ENCODE measurements at regions not wholly inside any gene's neighbourhood (a gene's known extent, or its start where the extent isn't known, plus 50 kb on each side); places are given as distances from the start of the nearest gene placed in this dataset.
"Not testable (repeated sequence)": the region's sequence is repeated elsewhere in the genome, so short reads cannot be mapped to it uniquely, and the experiment has no call there.

GRCh38 chrX:78822157-78822690 lies 74.7 kb downstream of the LPAR4 start:
- no peak for DNase-seq

GRCh38 chrX:78831523-78831922 lies 84.0 kb downstream of the LPAR4 start:
- no peak for DNase-seq

GRCh38 chrX:78838709-78839108 lies 91.2 kb downstream of the LPAR4 start:
- no peak for DNase-seq

- no peak for DNase-seq
Observed at GRCh38 chrX:78839711-78840110, 92.2 kb downstream of the LPAR4 start.

- not testable (repeated sequence) for DNase-seq
Observed at GRCh38 chrX:78844218-78844617, 96.7 kb downstream of the LPAR4 start.

GRCh38 chrX:78881248-78881647 lies 63.9 kb upstream of the P2RY10 start:
- not testable (repeated sequence) for DNase-seq

- peak in 1 of 2 donors; percentile 1 for DNase-seq
Observed at GRCh38 chrX:78886550-78886949, 58.6 kb upstream of the P2RY10 start.
